Prostate gland (tissue), 1 donor: ENCODE measurements at regions not wholly inside any gene's neighbourhood (a gene's known extent, or its start where the extent isn't known, plus 50 kb on each side); places are given as distances from the start of the nearest gene placed in this dataset.

Source experiments
- POLR2A ChIP-seq: fragments of 450-650 bp; IDR thresholded peaks from one replicate; pipeline ENCODE4 v1.6.1; 2016; ENCODE audit warnings: antibody characterized with exemption, mild to moderate bottlenecking
- POLR2AphosphoS5 ChIP-seq: sonication (generic); formaldehyde crosslinking; IDR thresholded peaks from one replicate; pipeline ENCODE4 v1.6.1; 2017; ENCODE audit warnings: antibody characterized with exemption

DNA sequence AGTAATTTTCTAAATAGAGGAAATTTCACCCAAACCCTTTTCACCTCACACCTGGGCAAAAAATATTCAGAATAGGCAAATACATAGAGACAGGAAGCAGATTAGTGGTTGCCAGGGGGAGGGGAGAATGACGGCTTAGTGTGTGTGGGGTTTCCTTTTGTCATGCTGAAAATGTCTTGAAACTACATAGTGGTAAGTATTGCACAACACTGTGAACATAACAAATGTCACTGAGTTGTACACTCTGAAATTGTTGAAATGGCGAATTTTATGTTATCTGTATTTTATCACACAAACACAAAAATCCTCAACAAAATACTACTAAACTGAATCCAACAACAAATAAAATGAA is 60.7 kb upstream of the PLAC1 start:
- TF ChIP-seq POLR2AphosphoS5 (no peak), POLR2A (no peak)
